SK-N-MC (cell line): ENCODE measurements at regions not wholly inside any gene's neighbourhood (a gene's known extent, or its start where the extent isn't known, plus 50 kb on each side); places are given as distances from the start of the nearest gene placed in this dataset.
A peak's percentile ranks its signal among the peaks of the same experiment; 100 is the strongest.
"Not testable (repeated sequence)": the region's sequence is repeated elsewhere in the genome, so short reads cannot be mapped to it uniquely, and the experiment has no call there.

ENCODE experiments used
- DNase-seq: peaks from one replicate; pipeline ENCODE4 v3.0.0-alpha.2; 2011; ENCODE audit warnings: low read depth, low spot score
- H3K27ac ChIP-seq: fragments of 200-600 bp; sonication (generic); 2 replicates; pipeline ENCODE4 v1.5.1; 2016; ENCODE audit warnings: mixed run types
- H3K36me3 ChIP-seq: fragments of 200-600 bp; sonication (generic); 2 replicates; pipeline ENCODE4 v1.6.1; 2017; ENCODE audit warnings: antibody characterized with exemption, low read length, mixed read lengths; ENCODE audit not compliant: insufficient read depth
- H3K4me3 ChIP-seq: fragments of 200-600 bp; sonication (generic); 2 replicates; pipeline ENCODE4 v1.5.1; 2016
- H3K9ac ChIP-seq: fragments of 200-600 bp; sonication (generic); 2 replicates; pipeline ENCODE4 v1.8.0; 2017; ENCODE audit warnings: mixed run types, mixed read lengths; ENCODE audit not compliant: insufficient read length
- H3K9me3 ChIP-seq: fragments of 200-600 bp; sonication (generic); 2 replicates; pipeline ENCODE4 v1.6.1; 2017; ENCODE audit warnings: low read depth, mild to moderate bottlenecking, antibody characterized with exemption, low read length, moderate library complexity, mixed read lengths
- EZH2 ChIP-seq: fragments of 200-600 bp; sonication (generic); IDR thresholded peaks from one replicate; pipeline ENCODE4 v1.6.1; 2017; ENCODE audit warnings: antibody characterized with exemption
- FOXP2 ChIP-seq: optimal IDR thresholded peaks from 2 replicates; pipeline ENCODE3; 2011; ENCODE audit warnings: mild to moderate bottlenecking, moderate library complexity; ENCODE audit not compliant: insufficient read depth; ENCODE audit errors: extremely low read length, control extremely low read depth
- POLR2AphosphoS5 ChIP-seq: IDR thresholded peaks from 2 replicates; pipeline ENCODE4 v1.6.1; 2012; ENCODE audit warnings: mild to moderate bottlenecking, low read depth, low read length, borderline replicate concordance

GRCh38 chr7:113562242-113562641, 356.6 kb downstream of the PPP1R3A start:
- TF ChIP-seq EZH2 (no peak), POLR2AphosphoS5 (no peak), FOXP2 (no peak)
- H3K9me3 ChIP-seq, result no peaks in the 10 kb centered on the region
- no peak overlapping the region for H3K27ac ChIP-seq
- H3K36me3 ChIP-seq, result no peaks in the 10 kb centered on the region
- H3K9ac ChIP-seq, result no peak overlapping the region
- H3K4me3 ChIP-seq, result no peak overlapping the region
- DNase-seq, result no peak

DNA sequence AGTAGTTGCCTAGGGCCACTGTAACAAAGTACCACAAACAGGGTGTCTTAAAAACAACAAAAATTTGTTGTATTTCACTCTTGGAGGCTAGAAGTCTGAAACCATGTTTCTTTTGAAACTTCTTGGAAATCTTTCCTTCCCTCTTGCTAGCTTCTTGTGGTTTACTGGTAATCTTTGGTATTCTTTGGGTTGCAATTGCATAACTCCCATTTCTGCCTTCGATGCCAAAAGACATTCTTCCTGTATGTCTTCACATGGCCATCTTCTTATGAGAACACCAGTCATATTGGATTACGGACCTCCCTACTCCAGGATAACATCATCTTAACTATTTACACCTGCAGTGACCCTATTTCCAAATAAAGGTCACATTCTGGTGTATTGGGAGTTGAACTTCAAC, 357.4 kb downstream of the PPP1R3A start:
- Histone ChIP-seq H3K9me3 (no peaks in the 10 kb centered on the region), H3K36me3 (no peaks in the 10 kb centered on the region), H3K9ac (no peak overlapping the region), H3K4me3 (0 out of 2 replicates have a peak overlapping the region, but pooled peaks have one; percentile 13), H3K27ac (peak overlapping the region; percentile 28; the same call in 1 of the 2 replicates)
- TF ChIP-seq FOXP2 (no peak), EZH2 (no peak), POLR2AphosphoS5 (no peak)
- DNase-seq, result peak; percentile 24

DNA sequence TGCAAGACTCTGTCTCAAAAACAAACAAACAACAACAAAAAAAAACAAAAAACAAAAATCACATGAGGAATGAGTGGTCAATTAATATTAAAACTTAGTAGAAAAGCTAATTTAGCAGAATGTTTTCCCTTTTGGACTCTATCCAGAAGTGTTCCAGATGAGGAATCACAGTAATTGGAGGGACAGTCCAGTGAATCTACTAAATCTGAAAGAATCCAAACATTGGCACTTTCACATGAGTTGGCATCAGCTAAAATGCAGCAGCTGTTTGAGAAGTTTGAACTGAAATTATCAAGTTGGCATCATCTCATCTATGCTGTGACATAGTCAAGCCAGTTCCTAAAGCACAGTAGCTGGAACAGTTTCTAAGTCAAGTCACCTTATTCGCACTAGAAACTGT, 367.8 kb downstream of the PPP1R3A start:
- no peak overlapping the region for H3K4me3 ChIP-seq
- no peak overlapping the region for H3K9ac ChIP-seq
- no peaks in the 10 kb centered on the region for H3K9me3 ChIP-seq
- no peak for DNase-seq
- TF ChIP-seq EZH2 (no peak), POLR2AphosphoS5 (no peak), FOXP2 (no peak)
- no peak overlapping the region for H3K27ac ChIP-seq
- no peaks in the 10 kb centered on the region for H3K36me3 ChIP-seq

- Histone ChIP-seq H3K4me3 (no peak overlapping the region), H3K9ac (no peak overlapping the region), H3K36me3 (no peaks in the 10 kb centered on the region), H3K27ac (no peak overlapping the region), H3K9me3 (no peaks in the 10 kb centered on the region)
- TF ChIP-seq FOXP2, result no peak
- no peak for TF ChIP-seq EZH2
- TF ChIP-seq POLR2AphosphoS5, result no peak
- no peak for DNase-seq
Observed at GRCh38 chr7:113548561-113548960, 370.2 kb downstream of the PPP1R3A start.

DNA sequence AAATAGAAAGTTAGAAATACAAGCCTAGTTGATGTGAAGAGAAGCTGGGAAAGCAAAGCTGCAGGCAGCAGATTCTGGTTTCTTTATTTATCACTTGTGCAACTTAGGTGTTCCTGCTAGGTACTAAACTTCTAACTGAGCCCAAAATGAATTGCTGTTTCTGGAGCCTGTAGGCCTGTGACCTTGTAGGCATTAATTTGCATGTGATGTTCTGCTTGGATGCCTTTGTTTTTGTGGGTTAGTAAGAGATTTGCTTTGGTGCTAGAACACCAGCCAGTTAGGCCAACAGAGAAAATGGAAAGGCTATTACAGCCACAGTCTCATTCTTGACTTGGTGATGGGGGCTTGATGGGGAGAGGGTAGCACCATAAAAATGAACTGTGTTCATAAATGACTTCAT, 370.7 kb downstream of the PPP1R3A start:
- no peak overlapping the region for H3K4me3 ChIP-seq
- H3K27ac ChIP-seq, result no peak overlapping the region
- no peaks in the 10 kb centered on the region for H3K36me3 ChIP-seq
- TF ChIP-seq EZH2 (no peak), POLR2AphosphoS5 (no peak), FOXP2 (no peak)
- H3K9me3 ChIP-seq, result no peaks in the 10 kb centered on the region
- no peak for DNase-seq
- no peak overlapping the region for H3K9ac ChIP-seq

GRCh38 chr7:113521468-113521867, 397.3 kb downstream of the PPP1R3A start:
- Histone ChIP-seq H3K4me3 (no peak overlapping the region), H3K9ac (no peak overlapping the region), H3K36me3 (no peaks in the 10 kb centered on the region), H3K9me3 (no peaks in the 10 kb centered on the region), H3K27ac (no peak overlapping the region)
- no peak for TF ChIP-seq FOXP2
- DNase-seq, result no peak

GRCh38 chr7:113519472-113519871, 399.3 kb downstream of the PPP1R3A start:
- Histone ChIP-seq H3K4me3 (no peak overlapping the region), H3K9me3 (no peaks in the 10 kb centered on the region), H3K27ac (no peak overlapping the region), H3K9ac (no peak overlapping the region), H3K36me3 (no peaks in the 10 kb centered on the region)
- DNase-seq, result no peak
- TF ChIP-seq EZH2, result no peak
- TF ChIP-seq FOXP2, result no peak
- TF ChIP-seq POLR2AphosphoS5, result no peak

GRCh38 chr7:113504691-113505090, 386.3 kb upstream of the SMIM30 start:
- Histone ChIP-seq H3K27ac (no peak overlapping the region), H3K36me3 (no peaks in the 10 kb centered on the region), H3K9ac (no peak overlapping the region), H3K4me3 (no peak overlapping the region), H3K9me3 (no peaks in the 10 kb centered on the region)
- TF ChIP-seq EZH2 (no peak), POLR2AphosphoS5 (no peak)
- DNase-seq, result no peak

DNA sequence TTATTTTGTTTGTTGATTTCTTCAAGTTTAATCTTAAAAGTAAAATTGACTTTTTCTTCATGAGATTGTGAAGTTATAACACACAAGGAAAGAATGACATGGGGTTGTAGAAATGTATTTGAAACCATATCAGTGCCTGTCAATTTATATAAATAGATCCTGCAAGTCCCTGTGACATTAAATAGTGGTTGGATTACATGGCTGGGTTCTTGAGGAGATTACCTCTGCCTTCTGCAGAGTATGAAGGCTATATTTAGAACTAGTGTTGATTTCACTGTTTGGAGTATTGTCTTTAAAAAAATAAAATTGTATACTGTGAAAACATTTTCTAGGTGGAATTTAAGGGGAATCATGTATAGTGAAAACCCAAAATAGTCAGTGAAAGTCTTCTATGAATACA, 385.8 kb upstream of the SMIM30 start:
- Histone ChIP-seq H3K36me3 (no peaks in the 10 kb centered on the region), H3K4me3 (no peak overlapping the region), H3K27ac (no peak overlapping the region), H3K9me3 (no peaks in the 10 kb centered on the region), H3K9ac (no peak overlapping the region)
- TF ChIP-seq FOXP2, result no peak
- no peak for TF ChIP-seq POLR2AphosphoS5
- no peak for TF ChIP-seq EZH2
- no peak for DNase-seq

- not testable (repeated sequence) for H3K4me3 ChIP-seq, DNase-seq, H3K36me3 ChIP-seq, H3K9ac ChIP-seq, H3K27ac ChIP-seq, H3K9me3 ChIP-seq
Observed at GRCh38 chr7:113496586-113496985, 378.2 kb upstream of the SMIM30 start.

DNA sequence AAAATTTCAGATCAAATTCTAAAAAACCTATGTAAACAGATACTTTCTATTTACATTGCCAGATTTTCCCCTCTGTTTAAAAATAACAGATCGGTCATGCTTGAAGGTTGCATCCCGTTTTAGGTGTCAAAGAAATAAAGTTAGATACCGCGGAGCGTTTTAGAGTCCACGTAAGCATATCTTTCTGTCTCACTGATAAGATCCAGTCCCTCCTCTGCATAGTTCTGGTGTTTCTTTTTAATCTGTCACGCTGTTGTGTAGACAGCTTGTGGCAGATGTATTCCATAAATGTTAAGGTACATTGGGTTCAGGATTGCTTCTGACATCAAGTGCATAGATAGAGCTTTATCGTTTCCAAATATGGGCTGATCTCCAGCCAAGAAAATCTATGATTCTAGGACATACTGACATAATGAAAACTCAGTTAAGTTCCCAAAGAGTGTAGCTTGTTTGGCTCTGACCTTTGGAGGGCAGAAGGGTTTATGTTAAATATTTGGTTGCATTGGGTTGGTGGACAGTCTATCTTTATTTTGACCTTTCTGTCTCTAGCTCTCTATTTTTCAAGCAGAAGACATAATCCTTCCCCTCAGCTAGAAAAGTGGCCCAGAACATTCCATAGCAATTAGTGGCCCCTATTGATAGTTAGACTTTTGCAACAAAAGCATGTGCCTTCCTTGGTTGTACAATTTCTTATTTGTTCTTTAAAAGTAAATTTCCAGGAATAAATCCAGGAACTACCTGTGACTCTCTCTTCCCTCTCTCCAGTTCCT, 376.6 kb upstream of the SMIM30 start:
- not testable (repeated sequence) for H3K4me3 ChIP-seq, H3K9me3 ChIP-seq, H3K27ac ChIP-seq, H3K36me3 ChIP-seq, H3K9ac ChIP-seq, DNase-seq
